HL-60 (cell line): ENCODE measurements at regions not wholly inside any gene's neighbourhood (a gene's known extent, or its start where the extent isn't known, plus 50 kb on each side); places are given as distances from the start of the nearest gene placed in this dataset.

Experiments
- DNase-seq, 2 experiments: peaks; one replicate each; pipeline ENCODE4 v3.0.0-alpha.2; 2010 to 2020; ENCODE audit warnings: low read depth in 1 of 2, low spot score in 1 of 2
- H3K27ac ChIP-seq: fragments of 250-450 bp; sonication (Bioruptor Pico); replicated peaks from 2 replicates; pipeline ENCODE4 v1.5.1; 2020; ENCODE audit warnings: mild to moderate bottlenecking, moderate library complexity
- H3K27me3 ChIP-seq: fragments of 250-450 bp; sonication (Bioruptor Pico); 2 replicates; pipeline ENCODE4 v1.5.1; 2021; ENCODE audit warnings: mild to moderate bottlenecking, moderate library complexity; ENCODE audit not compliant: insufficient read depth, poor library complexity, severe bottlenecking
- H3K4me3 ChIP-seq: replicated peaks from 2 replicates; pipeline ENCODE4 v1.5.1; 2011; ENCODE audit warnings: mild to moderate bottlenecking, control low read depth, low read length; ENCODE audit not compliant: insufficient read depth
- CTCF ChIP-seq: IDR thresholded peaks from one replicate; pipeline ENCODE4 v1.5.1; 2011; ENCODE audit warnings: low read length, control low read depth, inconsistent platforms; ENCODE audit not compliant: insufficient read depth
- GABPA ChIP-seq: IDR thresholded peaks from 2 replicates; pipeline ENCODE4 v1.6.1; 2012; ENCODE audit warnings: low read depth
- POLR2AphosphoS5 ChIP-seq: IDR thresholded peaks from 2 replicates; pipeline ENCODE4 v1.6.1; 2012; ENCODE audit warnings: low read depth
- REST ChIP-seq: IDR thresholded peaks from 2 replicates; pipeline ENCODE4 v1.6.1; 2012; ENCODE audit warnings: low read depth; ENCODE audit not compliant: insufficient replicate concordance
- SPI1 ChIP-seq: IDR thresholded peaks from 2 replicates; pipeline ENCODE4 v1.6.1; 2012; ENCODE audit warnings: low read depth, mild to moderate bottlenecking, borderline replicate concordance

- Histone ChIP-seq H3K4me3 (no peak overlapping the region), H3K27ac (no peak overlapping the region), H3K27me3 (no peaks in the 10 kb centered on the region)
- TF ChIP-seq CTCF (no peak), GABPA (no peak), REST (no peak), POLR2AphosphoS5 (no peak), SPI1 (no peak)
- DNase-seq, result no peak
Observed at GRCh38 chr4:189050643-189051042, 890.0 kb upstream of the FRG1 start.

GRCh38 chr4:189053621-189054020 lies 887.1 kb upstream of the FRG1 start:
- H3K4me3 ChIP-seq, result no peak overlapping the region
- DNase-seq, result no peak
- no peaks in the 10 kb centered on the region for H3K27me3 ChIP-seq
- no peak overlapping the region for H3K27ac ChIP-seq
- TF ChIP-seq REST, result no peak
- TF ChIP-seq GABPA, result no peak
- TF ChIP-seq CTCF, result no peak
- no peak for TF ChIP-seq SPI1
- no peak for TF ChIP-seq POLR2AphosphoS5

GRCh38 chr4:189060104-189060503 lies 880.6 kb upstream of the FRG1 start:
- no peak overlapping the region for H3K4me3 ChIP-seq
- H3K27ac ChIP-seq, result no peak overlapping the region
- TF ChIP-seq POLR2AphosphoS5 (no peak), REST (no peak), SPI1 (no peak), GABPA (no peak), CTCF (no peak)
- no peak for DNase-seq
- H3K27me3 ChIP-seq, result no peaks in the 10 kb centered on the region
